ENCODE measurements at regions not wholly inside any gene's neighbourhood (a gene's known extent, or its start where the extent isn't known, plus 50 kb on each side); places are given as distances from the start of the nearest gene placed in this dataset.
"Not testable (repeated sequence)": the region's sequence is repeated elsewhere in the genome, so short reads cannot be mapped to it uniquely, and the experiment has no call there.

GRCh38 chr1:3992103-3992556 lies 92.1 kb upstream of the C1orf174 start:
- no peak for DNase-seq (ENCODE audit: low spot score)

- DNase-seq (ENCODE audit: low spot score), result no peak
Measured at GRCh38 chr1:3992746-3993145, 92.7 kb upstream of the C1orf174 start.

- no peak for DNase-seq (ENCODE audit: low spot score)
Measured at GRCh38 chr1:3993619-3994375, 93.7 kb upstream of the C1orf174 start.

GRCh38 chr1:3995141-3995780 lies 95.2 kb upstream of the C1orf174 start:
- no peak for DNase-seq (ENCODE audit: low spot score)

GRCh38 chr1:3996846-3997705 lies 97.0 kb upstream of the C1orf174 start:
- DNase-seq (ENCODE audit: low spot score), result no peak

DNA sequence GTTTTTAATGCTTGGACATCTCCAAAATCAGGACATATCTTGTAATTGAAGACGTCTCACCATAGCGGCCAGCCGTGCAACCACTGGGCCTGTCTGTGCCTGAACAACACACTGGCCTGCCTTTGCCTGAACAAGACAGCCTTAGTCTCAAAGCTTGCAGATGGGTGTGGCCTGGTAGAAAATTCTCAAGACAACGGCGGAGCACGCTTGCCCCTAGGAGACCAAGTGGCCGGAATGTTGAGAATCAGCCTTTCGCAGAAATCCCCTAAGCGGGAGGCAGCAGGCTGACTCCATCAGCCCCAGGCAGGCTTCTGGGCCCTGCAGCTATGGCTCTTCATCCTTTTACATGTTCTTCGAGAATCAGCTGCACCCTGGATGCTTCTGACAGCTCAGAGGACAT lies 98.0 kb upstream of the C1orf174 start:
- DNase-seq (ENCODE audit: low spot score), result no peak

- DNase-seq (ENCODE audit: low spot score), result not testable (repeated sequence)
Measured at GRCh38 chr1:3999514-3999913, 99.4 kb upstream of the C1orf174 start.

- no peak for DNase-seq (ENCODE audit: low spot score)
Measured at GRCh38 chr1:3999941-4000735, 100.1 kb upstream of the C1orf174 start.

DNA sequence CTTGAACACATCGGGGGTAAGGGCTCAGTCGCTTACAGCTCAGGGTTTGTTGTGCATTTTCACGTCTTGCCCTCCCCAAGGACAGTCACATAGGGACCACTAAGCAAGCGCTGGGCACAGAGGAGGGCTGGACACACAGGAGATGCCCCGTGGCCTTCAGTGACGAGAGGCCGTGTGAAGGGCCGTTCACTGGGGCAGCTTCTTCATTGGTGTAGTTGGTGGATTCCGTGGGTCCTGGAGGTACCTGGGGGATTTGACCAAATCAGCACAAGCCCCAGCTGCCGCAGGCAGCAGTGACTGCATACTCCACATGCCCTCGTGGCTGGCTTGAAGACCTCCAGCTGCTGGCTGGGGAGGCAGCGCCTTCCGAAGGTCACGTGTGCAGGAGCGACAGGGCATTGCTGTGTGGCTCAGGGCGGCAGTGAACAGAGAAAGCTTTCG lies 100.8 kb upstream of the C1orf174 start:
- no peak for DNase-seq (ENCODE audit: low spot score)

DNA sequence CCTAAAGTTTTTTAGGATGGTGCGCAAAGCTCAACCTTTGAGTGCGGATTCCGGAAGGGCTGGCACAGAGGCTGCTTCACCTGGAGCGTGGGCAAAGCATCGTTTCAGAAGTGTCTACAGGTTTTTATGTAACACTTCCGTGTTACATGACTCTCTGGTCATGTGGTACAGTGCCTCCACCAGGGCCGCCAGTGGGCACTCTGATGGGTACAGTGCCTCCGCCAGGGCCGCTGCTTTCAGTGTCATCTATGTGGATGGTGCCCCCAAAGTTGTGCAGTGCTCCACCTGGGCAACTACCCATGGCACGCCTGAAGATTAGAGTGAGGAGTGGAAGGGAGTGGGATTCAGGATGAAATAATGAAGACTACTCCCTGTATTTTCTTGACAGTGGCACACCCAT lies 101.4 kb upstream of the C1orf174 start:
- DNase-seq (ENCODE audit: low spot score), result no peak

DNA sequence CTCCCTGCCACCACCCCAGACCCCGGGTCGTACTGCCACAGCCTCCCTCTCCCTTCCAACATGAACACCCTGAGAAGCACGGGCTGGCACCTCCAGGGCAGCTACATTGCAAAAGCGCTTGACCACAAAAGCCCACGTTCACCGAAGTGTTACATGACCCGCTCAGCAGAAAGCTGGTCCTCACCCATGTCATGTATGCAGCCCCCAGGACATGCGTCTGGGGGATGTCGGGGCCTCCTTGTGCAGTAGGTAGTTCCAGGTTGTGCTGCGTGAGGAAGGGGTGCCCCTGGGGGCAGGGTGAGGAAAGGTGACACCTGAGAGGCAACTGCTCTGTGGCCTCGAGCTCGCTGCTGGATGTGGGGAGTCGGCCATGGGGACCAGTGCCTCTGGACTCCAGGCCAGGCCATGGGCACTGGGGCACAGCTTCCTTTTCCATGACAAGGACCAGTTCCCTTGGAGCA lies 102.0 kb upstream of the C1orf174 start:
- no peak for DNase-seq (ENCODE audit: low spot score)

- DNase-seq (ENCODE audit: low spot score), result no peak
Measured at GRCh38 chr1:4002741-4003140, 102.7 kb upstream of the C1orf174 start.

DNA sequence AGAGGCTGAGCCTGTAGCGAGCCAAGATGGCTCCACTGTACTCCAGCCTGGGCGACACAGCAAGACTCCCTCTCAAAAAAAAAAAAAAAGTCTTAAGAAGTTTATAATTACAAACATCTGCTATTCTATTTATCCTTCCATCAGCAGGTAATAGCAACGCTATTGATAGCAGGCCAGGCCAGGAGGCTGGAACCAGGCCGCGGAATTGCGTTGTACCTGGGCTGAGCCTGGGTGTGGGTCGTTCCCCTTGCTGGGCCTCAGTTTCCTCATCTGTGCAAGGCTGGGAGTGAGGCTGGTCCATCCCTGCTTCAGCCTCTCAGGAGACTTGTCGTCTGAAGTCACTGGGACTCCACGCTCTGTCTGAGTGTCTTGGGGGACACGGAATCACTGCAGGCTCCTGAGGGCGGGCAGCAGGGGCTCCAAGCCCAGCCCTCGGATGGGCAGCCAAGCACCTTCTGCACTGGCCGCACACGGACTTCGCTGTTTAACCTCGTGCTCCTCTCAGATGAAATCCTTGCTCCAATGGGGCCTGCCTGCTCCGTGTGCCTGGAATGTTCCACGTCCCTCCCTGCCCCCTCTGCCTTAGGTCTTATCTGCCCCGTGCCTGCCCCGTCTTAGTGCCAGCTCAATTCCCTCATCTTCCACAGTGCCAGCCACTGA lies 103.9 kb upstream of the C1orf174 start:
- DNase-seq (ENCODE audit: low spot score), result no peak

- no peak for DNase-seq (ENCODE audit: low spot score)
Measured at GRCh38 chr1:4004635-4005430, 104.8 kb upstream of the C1orf174 start.

DNA sequence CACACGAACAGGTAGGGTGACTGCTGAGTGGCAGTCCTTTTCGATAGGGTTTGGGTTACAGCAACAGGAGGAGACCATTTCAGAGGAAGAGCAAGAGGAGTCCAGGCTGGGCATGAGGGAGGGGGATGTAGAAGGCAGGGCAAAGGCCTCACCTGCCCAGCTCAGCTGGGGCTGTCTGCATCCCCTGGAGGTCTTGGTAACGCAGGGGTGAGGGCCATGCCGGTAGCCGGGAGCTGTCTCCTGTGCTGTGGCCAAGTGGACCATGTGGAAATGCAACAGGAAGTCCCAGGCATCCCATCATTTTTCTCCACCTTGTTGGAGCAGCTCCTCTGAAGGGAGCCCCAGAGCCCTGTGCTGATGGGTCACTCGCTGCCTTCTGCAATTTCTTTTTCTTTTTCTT lies 105.4 kb upstream of the C1orf174 start:
- DNase-seq (ENCODE audit: low spot score), result no peak

DNA sequence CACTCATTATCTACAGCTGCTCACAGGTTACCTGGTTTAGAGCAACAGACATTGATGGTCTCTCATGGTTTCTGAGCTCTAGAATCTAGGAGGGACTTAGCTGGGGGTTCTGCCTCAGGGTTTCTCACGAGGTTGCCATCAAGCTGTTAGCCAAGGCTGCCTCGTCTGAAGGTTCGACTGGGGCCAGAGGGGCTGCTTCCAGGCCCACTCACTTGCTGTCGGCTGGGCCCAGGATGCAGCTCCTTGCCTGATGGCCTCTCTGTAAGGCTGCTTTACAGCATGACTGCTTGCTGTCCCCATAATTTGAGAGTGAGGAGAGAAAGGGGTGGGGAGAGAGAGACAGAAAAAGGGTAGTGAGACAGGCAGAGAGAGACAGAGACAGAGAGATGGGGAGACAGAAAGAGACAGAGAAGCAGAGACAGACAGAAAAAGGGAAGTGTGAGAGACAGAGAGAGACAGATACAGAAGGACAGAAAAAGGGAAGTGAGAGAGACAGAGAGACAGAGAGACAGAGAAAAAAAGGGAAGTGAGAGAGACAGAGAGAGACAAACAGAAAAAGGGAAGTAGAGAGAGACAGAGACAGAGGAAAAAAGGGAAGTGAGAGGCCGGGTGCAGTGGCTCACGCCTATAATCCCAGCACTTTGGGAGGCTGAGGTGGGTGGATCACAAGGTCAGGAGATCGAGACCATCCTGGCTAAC lies 106.8 kb upstream of the C1orf174 start:
- no peak for DNase-seq (ENCODE audit: low spot score)

DNA sequence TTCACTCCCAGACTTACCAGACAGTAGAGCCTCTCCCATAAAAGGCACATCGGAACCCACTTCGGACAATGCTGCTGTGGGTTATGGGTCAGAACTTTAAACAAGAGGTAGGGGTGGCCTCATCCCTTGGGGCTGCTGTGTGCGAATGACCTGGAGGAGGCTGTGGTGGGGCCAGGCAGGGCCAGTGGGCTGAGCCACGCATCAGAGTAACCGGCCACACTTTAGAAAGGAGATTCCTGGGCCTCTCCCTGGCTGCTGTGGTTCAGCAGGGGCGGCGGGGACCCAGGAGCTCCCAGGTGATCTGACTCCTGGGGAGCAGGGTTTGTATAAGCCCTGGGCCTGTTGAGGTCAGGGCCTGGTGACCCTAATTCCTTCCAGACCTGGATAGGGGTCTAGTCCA lies 110.2 kb upstream of the C1orf174 start:
- no peak for DNase-seq (ENCODE audit: low spot score)

DNA sequence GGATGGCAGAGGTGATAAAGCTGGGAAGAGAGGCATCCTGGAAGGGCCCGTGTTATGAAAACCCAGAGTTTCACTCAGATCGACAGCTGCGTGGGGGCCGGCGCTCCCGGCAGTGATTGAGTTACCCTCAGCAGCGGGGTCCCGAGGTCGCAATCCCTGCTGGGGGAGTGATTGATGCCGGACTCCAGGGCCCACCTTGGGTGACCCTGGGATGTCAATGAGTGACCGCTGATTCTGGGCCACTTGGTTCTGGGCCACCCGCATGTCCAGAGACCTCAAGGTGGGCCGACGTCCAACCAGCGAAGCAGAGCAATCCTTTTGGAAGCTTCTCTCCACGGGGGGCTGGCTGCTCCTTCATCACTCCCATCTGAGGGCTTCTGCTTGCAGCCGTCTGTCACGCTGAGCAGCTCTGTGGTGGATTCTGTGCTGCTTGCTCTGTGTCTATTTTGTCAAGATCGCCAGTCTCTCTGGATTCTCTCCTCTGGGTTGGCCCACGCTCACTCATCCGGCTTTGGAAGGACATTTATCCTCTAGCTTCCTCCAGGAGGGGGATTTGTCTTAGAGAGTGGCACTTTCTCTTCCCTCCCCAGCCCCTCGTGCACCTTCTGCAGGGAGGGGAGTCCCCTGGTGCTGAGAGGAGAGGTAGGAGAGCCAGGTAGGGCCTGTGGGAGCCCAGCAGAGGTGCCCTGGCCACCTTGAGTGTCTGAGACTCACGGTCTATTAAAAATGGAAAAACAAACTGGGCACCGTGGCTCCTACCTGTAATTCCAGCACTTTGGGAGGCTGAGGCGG lies 110.9 kb upstream of the C1orf174 start:
- DNase-seq (ENCODE audit: low spot score), result no peak
